ENCODE measurements at regions not wholly inside any gene's neighbourhood (a gene's known extent, or its start where the extent isn't known, plus 50 kb on each side); places are given as distances from the start of the nearest gene placed in this dataset.

- no peak for TF ChIP-seq EZH2phosphoT487 (IDR thresholded peaks at IDR 0.05)
- no peak for TF ChIP-seq CTCF (IDR thresholded peaks at IDR 0.05)
- Mint-ChIP-seq H3K27ac (no peak overlapping the region), H3K36me3 (no peaks in the 10 kb centered on the region), H3K4me3 (no peak overlapping the region), H3K27me3 (ENCODE audit: insufficient read depth, low read depth) (peaks cover 17% of the 10 kb centered on the region), H3K4me1 (peaks cover 7% of the 10 kb centered on the region), H3K9me3 (no peaks in the 10 kb centered on the region)
- Histone ChIP-seq H4K20me1 (ENCODE audit: low read depth) (no peaks in the 10 kb centered on the region), H3K4me1 (no peaks in the 10 kb centered on the region), H3K9me3 (ENCODE audit: low read depth) (no peaks in the 10 kb centered on the region), H3F3A (ENCODE audit: low read depth) (no peaks in the 10 kb centered on the region), H3K4me3 (no peak overlapping the region), H3K9ac (no peak overlapping the region), H3K4me2 (no peak overlapping the region), H3K27ac (no peak overlapping the region), H3K36me3 (no peaks in the 10 kb centered on the region), H2AFZ (replicated peaks) (no peak overlapping the region), H3K79me2 (ENCODE audit: low read depth) (no peaks in the 10 kb centered on the region), H3K27me3 (peaks cover 3% of the 10 kb centered on the region)
- no peak for DNase-seq (ENCODE audit: low spot score)
Observed at GRCh38 chr3:72093992-72094334, 309.0 kb upstream of the PROK2 start.

GRCh38 chr3:72093270-72093991 is 308.5 kb upstream of the PROK2 start:
- no peak overlapping the region for H3K4me3 ChIP-seq
- no peaks in the 10 kb centered on the region for H3K36me3 ChIP-seq
- H3K27ac Mint-ChIP-seq: no peak overlapping the region
- H3K36me3 Mint-ChIP-seq: no peaks in the 10 kb centered on the region
- H3K4me1 ChIP-seq: no peaks in the 10 kb centered on the region
- H3K27me3 ChIP-seq: no peaks in the 10 kb centered on the region
- no peak overlapping the region for H3K9ac ChIP-seq
- no peak overlapping the region for H3K4me2 ChIP-seq
- H3K27me3 Mint-ChIP-seq (ENCODE audit: insufficient read depth, low read depth): peaks cover 14% of the 10 kb centered on the region
- TF ChIP-seq CTCF (IDR thresholded peaks at IDR 0.05): no peak
- no peak for TF ChIP-seq EZH2 (IDR thresholded peaks at IDR 0.05)
- TF ChIP-seq EZH2phosphoT487 (IDR thresholded peaks at IDR 0.05): no peak
- H3K9me3 Mint-ChIP-seq: no peaks in the 10 kb centered on the region
- H3K27ac ChIP-seq: no peak overlapping the region
- H3F3A ChIP-seq (ENCODE audit: low read depth): no peaks in the 10 kb centered on the region
- no peak for DNase-seq (ENCODE audit: low spot score)
- no peak overlapping the region for H2AFZ ChIP-seq (replicated peaks)
- no peaks in the 10 kb centered on the region for H3K79me2 ChIP-seq (ENCODE audit: low read depth)
- H4K20me1 ChIP-seq (ENCODE audit: low read depth): no peaks in the 10 kb centered on the region
- H3K4me3 Mint-ChIP-seq: no peak overlapping the region
- H3K4me1 Mint-ChIP-seq: peaks cover 5% of the 10 kb centered on the region
- H3K9me3 ChIP-seq (ENCODE audit: low read depth): no peaks in the 10 kb centered on the region

GRCh38 chr3:72092778-72093177 is 307.8 kb upstream of the PROK2 start:
- no peak overlapping the region for H3K4me3 ChIP-seq
- no peaks in the 10 kb centered on the region for H3K79me2 ChIP-seq (ENCODE audit: low read depth)
- H3K9ac ChIP-seq: no peak overlapping the region
- H3K27ac ChIP-seq: no peak overlapping the region
- no peaks in the 10 kb centered on the region for H4K20me1 ChIP-seq (ENCODE audit: low read depth)
- peaks cover 13% of the 10 kb centered on the region for H3K27me3 Mint-ChIP-seq (ENCODE audit: insufficient read depth, low read depth)
- no peak overlapping the region for H3K27ac Mint-ChIP-seq
- H3K4me2 ChIP-seq: no peak overlapping the region
- H3K4me3 Mint-ChIP-seq: no peak overlapping the region
- no peaks in the 10 kb centered on the region for H3K27me3 ChIP-seq
- TF ChIP-seq EZH2 (IDR thresholded peaks at IDR 0.05): no peak
- H3K36me3 ChIP-seq: no peaks in the 10 kb centered on the region
- no peaks in the 10 kb centered on the region for H3K9me3 ChIP-seq (ENCODE audit: low read depth)
- no peaks in the 10 kb centered on the region for H3F3A ChIP-seq (ENCODE audit: low read depth)
- no peaks in the 10 kb centered on the region for H3K4me1 ChIP-seq
- H3K36me3 Mint-ChIP-seq: no peaks in the 10 kb centered on the region
- DNase-seq (ENCODE audit: low spot score): no peak
- H3K4me1 Mint-ChIP-seq: peaks cover 5% of the 10 kb centered on the region
- no peaks in the 10 kb centered on the region for H3K9me3 Mint-ChIP-seq
- H2AFZ ChIP-seq (replicated peaks): no peak overlapping the region

- Histone ChIP-seq H3K27ac (no peak overlapping the region), H3F3A (ENCODE audit: low read depth) (no peaks in the 10 kb centered on the region), H3K4me2 (no peak overlapping the region), H3K9ac (no peak overlapping the region), H4K20me1 (ENCODE audit: low read depth) (no peaks in the 10 kb centered on the region), H3K9me3 (ENCODE audit: low read depth) (no peaks in the 10 kb centered on the region), H3K79me2 (ENCODE audit: low read depth) (no peaks in the 10 kb centered on the region), H3K4me3 (no peak overlapping the region), H3K36me3 (no peaks in the 10 kb centered on the region), H2AFZ (replicated peaks) (no peak overlapping the region), H3K4me1 (no peaks in the 10 kb centered on the region), H3K27me3 (no peaks in the 10 kb centered on the region)
- H3K36me3 Mint-ChIP-seq: no peaks in the 10 kb centered on the region
- no peak overlapping the region for H3K27ac Mint-ChIP-seq
- no peak for TF ChIP-seq CTCF (IDR thresholded peaks at IDR 0.05)
- no peak for TF ChIP-seq EZH2 (IDR thresholded peaks at IDR 0.05)
- TF ChIP-seq EZH2phosphoT487 (IDR thresholded peaks at IDR 0.05): no peak
- no peaks in the 10 kb centered on the region for H3K9me3 Mint-ChIP-seq
- H3K4me1 Mint-ChIP-seq: peaks cover 5% of the 10 kb centered on the region
- H3K4me3 Mint-ChIP-seq: no peak overlapping the region
- DNase-seq (ENCODE audit: low spot score): no peak
- peaks cover 10% of the 10 kb centered on the region for H3K27me3 Mint-ChIP-seq (ENCODE audit: insufficient read depth, low read depth)
Observed at GRCh38 chr3:72088486-72089025, 303.6 kb upstream of the PROK2 start.
